OCI-LY3 (cell line): ENCODE measurements at regions not wholly inside any gene's neighbourhood (a gene's known extent, or its start where the extent isn't known, plus 50 kb on each side); places are given as distances from the start of the nearest gene placed in this dataset.

Source experiments
- H2AFZ ChIP-seq: fragments of 200-600, 300-600 bp; shearing (Covaris generic); 2 replicates; pipeline ENCODE4 v1.6.0; 2014; ENCODE audit warnings: antibody characterized with exemption, low read depth, low read length
- H3K27ac ChIP-seq: fragments of 200-600, 300-600 bp; sonication (generic); 2 replicates; pipeline ENCODE4 v1.5.1; 2014; ENCODE audit warnings: mild to moderate bottlenecking, low read length, moderate library complexity, mixed read lengths
- H3K27me3 ChIP-seq: fragments of 200-600, 300-600 bp; sonication (generic); 2 replicates; pipeline ENCODE4 v1.6.1; 2014; ENCODE audit warnings: low read depth, low read length, mixed read lengths
- H3K36me3 ChIP-seq: fragments of 200-600, 300-600 bp; sonication (generic); replicated peaks from 2 replicates; pipeline ENCODE3; 2014; ENCODE audit warnings: low read depth, low read length, mixed read lengths
- H3K4me1 ChIP-seq: fragments of 300-600, 200-600 bp; sonication (generic); 2 replicates; pipeline ENCODE4 v1.6.1; 2014; ENCODE audit warnings: low read length, mixed read lengths
- H3K4me2 ChIP-seq: fragments of 200-600, 300-600 bp; sonication (generic); 2 replicates; pipeline ENCODE4 v1.6.1; 2014; ENCODE audit warnings: low read length, mixed read lengths
- H3K4me3 ChIP-seq: fragments of 300-600, 200-600 bp; sonication (generic); 2 replicates; pipeline ENCODE4 v1.5.1; 2014; ENCODE audit warnings: antibody characterized with exemption, mild to moderate bottlenecking, low read length, moderate library complexity
- H3K79me2 ChIP-seq: fragments of 300-600, 200-600 bp; shearing (Covaris generic); 2 replicates; pipeline ENCODE4 v1.6.1; 2014; ENCODE audit warnings: mild to moderate bottlenecking, low read length, mixed read lengths
- H3K9ac ChIP-seq: fragments of 300-600, 200-600 bp; shearing (Covaris generic); 2 replicates; pipeline ENCODE4 v1.6.0; 2014; ENCODE audit warnings: mild to moderate bottlenecking, low read length, moderate library complexity
- H3K9me3 ChIP-seq: fragments of 200-600, 300-600 bp; shearing (Covaris generic); 2 replicates; pipeline ENCODE4 v1.6.1; 2014; ENCODE audit warnings: low read length, mixed read lengths; ENCODE audit not compliant: insufficient read depth
- H4K20me1 ChIP-seq: fragments of 200-600, 300-600 bp; sonication (generic); 2 replicates; pipeline ENCODE4 v1.6.1; 2016; ENCODE audit warnings: low read length, mixed read lengths; ENCODE audit not compliant: insufficient read depth
- CTCF ChIP-seq: fragments of 200-600, 300-600 bp; sonication (generic); IDR thresholded peaks from 2 replicates; pipeline ENCODE4 v1.5.1; 2014; ENCODE audit warnings: antibody characterized with exemption, low read length, low read depth
- EZH2phosphoT487 ChIP-seq: fragments of 200-600 bp; shearing (Covaris generic); IDR thresholded peaks from 2 replicates; pipeline ENCODE4 v1.6.1; 2018; ENCODE audit warnings: antibody characterized with exemption, mixed run types, low read depth

- Histone ChIP-seq H3K36me3 (no peaks in the 10 kb centered on the region), H3K79me2 (no peaks in the 10 kb centered on the region), H4K20me1 (no peaks in the 10 kb centered on the region), H3K27me3 (peaks cover 50% of the 10 kb centered on the region), H3K4me2 (no peak overlapping the region), H3K9ac (no peak overlapping the region), H3K9me3 (no peaks in the 10 kb centered on the region), H3K27ac (no peak overlapping the region), H2AFZ (no peak overlapping the region), H3K4me1 (peaks cover 6% of the 10 kb centered on the region), H3K4me3 (no peak overlapping the region)
- TF ChIP-seq EZH2phosphoT487: no peak
- no peak for TF ChIP-seq CTCF
Measured at GRCh38 chr9:89943309-89943708, 338.5 kb downstream of the GADD45G start.

GRCh38 chr9:89943728-89944127, 338.9 kb downstream of the GADD45G start:
- TF ChIP-seq EZH2phosphoT487: no peak
- TF ChIP-seq CTCF: no peak
- H3K79me2 ChIP-seq: no peaks in the 10 kb centered on the region
- H3K4me2 ChIP-seq: no peak overlapping the region
- no peak overlapping the region for H3K9ac ChIP-seq
- H3K9me3 ChIP-seq: no peaks in the 10 kb centered on the region
- H3K27me3 ChIP-seq: peaks cover 48% of the 10 kb centered on the region
- H2AFZ ChIP-seq: no peak overlapping the region
- no peak overlapping the region for H3K4me3 ChIP-seq
- no peaks in the 10 kb centered on the region for H4K20me1 ChIP-seq
- no peak overlapping the region for H3K27ac ChIP-seq
- H3K36me3 ChIP-seq: no peaks in the 10 kb centered on the region
- peaks cover 6% of the 10 kb centered on the region for H3K4me1 ChIP-seq

- peaks cover 6% of the 10 kb centered on the region for H3K4me1 ChIP-seq
- no peak overlapping the region for H3K4me2 ChIP-seq
- H3K9me3 ChIP-seq: no peaks in the 10 kb centered on the region
- H2AFZ ChIP-seq: no peak overlapping the region
- H3K27ac ChIP-seq: no peak overlapping the region
- no peaks in the 10 kb centered on the region for H4K20me1 ChIP-seq
- peaks cover 37% of the 10 kb centered on the region for H3K27me3 ChIP-seq
- H3K36me3 ChIP-seq: no peaks in the 10 kb centered on the region
- no peak overlapping the region for H3K4me3 ChIP-seq
- no peak for TF ChIP-seq CTCF
- TF ChIP-seq EZH2phosphoT487: no peak
- no peak overlapping the region for H3K9ac ChIP-seq
- H3K79me2 ChIP-seq: no peaks in the 10 kb centered on the region
Measured at GRCh38 chr9:89945133-89945532, 340.3 kb downstream of the GADD45G start.

- no peak for TF ChIP-seq EZH2phosphoT487
- no peak for TF ChIP-seq CTCF
Measured at GRCh38 chr9:89946741-89947140, 341.9 kb downstream of the GADD45G start.

More at GRCh38 chr9:89946741-89947140, 341.9 kb downstream of the GADD45G start:
- Histone ChIP-seq H3K4me1 (peaks cover 7% of the 10 kb centered on the region), H3K79me2 (no peaks in the 10 kb centered on the region), H3K27ac (no peak overlapping the region), H3K9ac (no peak overlapping the region), H4K20me1 (no peaks in the 10 kb centered on the region), H3K27me3 (peaks cover 40% of the 10 kb centered on the region), H3K4me2 (no peak overlapping the region), H2AFZ (no peak overlapping the region), H3K36me3 (no peaks in the 10 kb centered on the region), H3K4me3 (no peak overlapping the region), H3K9me3 (no peaks in the 10 kb centered on the region)
